Keratinocyte (primary cell): ENCODE measurements at regions not wholly inside any gene's neighbourhood (a gene's known extent, or its start where the extent isn't known, plus 50 kb on each side); places are given as distances from the start of the nearest gene placed in this dataset.

ENCODE experiments used
- DNase-seq: peaks from one replicate; pipeline ENCODE4 v3.0.0-alpha.2; 2011; ENCODE audit warnings: low read depth, missing footprints, low spot score
- FAIRE-seq: peaks from 2 replicates; lab custom pipeline; 2011; peaks lifted over from hg19 to GRCh38; lab: Jason Lieb, UNC
- H2AFZ ChIP-seq: 2 replicates; pipeline ENCODE4 v1.6.0; 2012; ENCODE audit warnings: low read length, control low read depth, inconsistent platforms; ENCODE audit not compliant: control insufficient read depth
- H3K27ac ChIP-seq: 2 replicates; pipeline ENCODE4 v1.5.1; 2011; ENCODE audit warnings: low read length; ENCODE audit not compliant: control insufficient read depth, insufficient read depth
- H3K27me3 ChIP-seq: 3 replicates; pipeline ENCODE4 v1.6.0; 2011; ENCODE audit warnings: low read length; ENCODE audit not compliant: control insufficient read depth, insufficient read depth; ENCODE audit errors: extremely low read depth
- H3K36me3 ChIP-seq, 2 experiments: 2 replicates in 1 of 2; 3 replicates in 1 of 2; pipeline ENCODE4 v1.5.1; 2011; ENCODE audit warnings: low read length in 2 of 2, mild to moderate bottlenecking in 1 of 2; ENCODE audit not compliant: control insufficient read depth in 2 of 2, insufficient read depth in 2 of 2; ENCODE audit errors: extremely low read depth in 1 of 2
- H3K4me1 ChIP-seq: 3 replicates; pipeline ENCODE4 v1.5.1; 2011; ENCODE audit warnings: low read length; ENCODE audit not compliant: control insufficient read depth, insufficient read depth; ENCODE audit errors: extremely low read depth
- H3K4me2 ChIP-seq: 3 replicates; pipeline ENCODE4 v1.6.0; 2011; ENCODE audit warnings: low read depth, low read length; ENCODE audit not compliant: control insufficient read depth, insufficient read depth; ENCODE audit errors: extremely low read depth
- H3K4me3 ChIP-seq, 3 experiments: fragments of 200-600 bp in 1 of 3; sonication (generic) in 1 of 3; 2 replicates in 2 of 3; 3 replicates in 1 of 3; pipeline ENCODE4 v1.5.1; 2011 to 2016; ENCODE audit warnings: low read length in 3 of 3, mild to moderate bottlenecking in 3 of 3, control low read depth in 2 of 3, inconsistent platforms in 1 of 3, low read depth in 1 of 3, mixed read lengths in 1 of 3, mixed run types in 1 of 3, moderate library complexity in 1 of 3; ENCODE audit not compliant: control insufficient read depth in 2 of 3, insufficient read depth in 2 of 3; ENCODE audit errors: extremely low read depth in 1 of 3
- H3K79me2 ChIP-seq: 2 replicates; pipeline ENCODE4 v1.6.0; 2012; ENCODE audit warnings: low read length; ENCODE audit not compliant: control insufficient read depth, insufficient read depth
- H3K9ac ChIP-seq: 3 replicates; pipeline ENCODE4 v1.6.0; 2011; ENCODE audit warnings: low read length; ENCODE audit not compliant: control insufficient read depth, insufficient read depth; ENCODE audit errors: extremely low read depth
- H3K9me1 ChIP-seq: 3 replicates; pipeline ENCODE4 v1.6.0; 2011; ENCODE audit warnings: low read length; ENCODE audit not compliant: control insufficient read depth, insufficient read depth; ENCODE audit errors: extremely low read depth
- H3K9me3 ChIP-seq: 2 replicates; pipeline ENCODE4 v1.5.1; 2012; ENCODE audit warnings: low read depth, low read length; ENCODE audit not compliant: control insufficient read depth
- H4K20me1 ChIP-seq: 3 replicates; pipeline ENCODE4 v1.6.0; 2011; ENCODE audit warnings: low read length; ENCODE audit not compliant: control insufficient read depth, insufficient read depth; ENCODE audit errors: extremely low read depth
- CTCF ChIP-seq, 3 experiments: IDR thresholded peaks in 1 of 3; conservative IDR thresholded peaks in 1 of 3; optimal IDR thresholded peaks in 1 of 3; 2 replicates in 2 of 3; 3 replicates in 1 of 3; pipeline versions ENCODE3 to v1.5.1; 2011; ENCODE audit warnings: low read length in 3 of 3, mild to moderate bottlenecking in 3 of 3, moderate library complexity in 2 of 3, control low read depth in 1 of 3, inconsistent platforms in 1 of 3; ENCODE audit not compliant: insufficient read depth in 2 of 3; ENCODE audit errors: extremely low read depth in 1 of 3
- EZH2 ChIP-seq: IDR thresholded peaks from one replicate; pipeline ENCODE4 v1.6.1; 2012; ENCODE audit warnings: inconsistent platforms, mild to moderate bottlenecking, low read length, moderate library complexity
- dilution Hi-C: fragments of 300-500 bp; cut with MboI; formaldehyde crosslinking; loops from one replicate; pipeline ENCODE4 v1.7.0; 2020; ENCODE audit warnings: low sequenced_read_pairs; ENCODE audit not compliant: extremely low pct_ligation_motif_present

GRCh38 chr6:133749427-133749826 is 139.5 kb upstream of the TCF21 start:
- peaks cover 3% of the 10 kb centered on the region for H3K4me1 ChIP-seq
- no peaks in the 10 kb centered on the region for H3K27me3 ChIP-seq
- no peak for TF ChIP-seq EZH2
- TF ChIP-seq CTCF (optimal IDR thresholded peaks at IDR 0.05 in 1 of 3, IDR thresholded peaks at IDR 0.05 in 1 of 3, conservative IDR thresholded peaks at IDR 0.05 in 1 of 3; ENCODE audit: extremely low read depth in 1 of 3, insufficient read depth in 2 of 3, low read length in 3 of 3): no peak
- H3K9me3 ChIP-seq: no peaks in the 10 kb centered on the region
- dilution Hi-C loops: no loop called here
- H3K79me2 ChIP-seq: no peaks in the 10 kb centered on the region
- H3K9me1 ChIP-seq: no peaks in the 10 kb centered on the region
- H3K27ac ChIP-seq: no peak overlapping the region
- FAIRE-seq (no peak), DNase-seq (no peak)
- no peaks in the 10 kb centered on the region for H3K36me3 ChIP-seq
- no peak overlapping the region for H2AFZ ChIP-seq
- H4K20me1 ChIP-seq: no peaks in the 10 kb centered on the region
- H3K9ac ChIP-seq: no peak overlapping the region
- no peak overlapping the region for H3K4me2 ChIP-seq
- no peak overlapping the region for H3K4me3 ChIP-seq

- Histone ChIP-seq H3K4me2 (no peak overlapping the region), H3K4me1 (no peaks in the 10 kb centered on the region), H3K4me3 (no peak overlapping the region), H3K79me2 (no peaks in the 10 kb centered on the region), H4K20me1 (no peaks in the 10 kb centered on the region), H3K9me1 (no peaks in the 10 kb centered on the region), H3K9me3 (no peaks in the 10 kb centered on the region), H2AFZ (no peak overlapping the region), H3K27ac (no peak overlapping the region), H3K27me3 (no peaks in the 10 kb centered on the region), H3K9ac (no peak overlapping the region), H3K36me3 (no peaks in the 10 kb centered on the region)
- no peak for DNase-seq
- TF ChIP-seq CTCF (optimal IDR thresholded peaks at IDR 0.05 in 1 of 3, IDR thresholded peaks at IDR 0.05 in 1 of 3, conservative IDR thresholded peaks at IDR 0.05 in 1 of 3; ENCODE audit: extremely low read depth in 1 of 3, insufficient read depth in 2 of 3, low read length in 3 of 3) (no peak), EZH2 (no peak)
- dilution Hi-C loops: no loop called here
- no peak for FAIRE-seq
Measured at GRCh38 chr6:133752129-133752528, 136.8 kb upstream of the TCF21 start.
